Gastrocnemius medialis (tissue), 4 donors: ENCODE measurements at regions not wholly inside any gene's neighbourhood (a gene's known extent, or its start where the extent isn't known, plus 50 kb on each side); places are given as distances from the start of the nearest gene placed in this dataset.

ENCODE experiments used
- ATAC-seq, 2 donors: fragments of 150-250 bp; one replicate each; pipeline ENCODE4 v1.9.1; 2016
- DNase-seq, 2 donors: peaks; one replicate each; pipeline ENCODE4 v3.0.0-alpha.2; 2019
- H3K27ac ChIP-seq, 4 donors: fragments of 200-600 bp; sonication (generic); 1 replicate in 1 of 4; 2 replicates in 3 of 4; pipeline ENCODE4 v1.5.1; 2016 to 2018; ENCODE audit warnings: mild to moderate bottlenecking in 2 of 4, moderate library complexity in 1 of 4
- H3K27me3 ChIP-seq, 3 donors: fragments of 200-600 bp; sonication (generic) in 2 of 3; 1 replicate in 1 of 3; 2 replicates in 2 of 3; pipeline versions ENCODE4 v1.5.1 to v1.6.0; 2016 to 2019; ENCODE audit warnings: mild to moderate bottlenecking in 1 of 3, moderate library complexity in 1 of 3
- H3K36me3 ChIP-seq, 2 donors: fragments of 200-600 bp; sonication (generic) in 1 of 2; one replicate each; pipeline ENCODE4 v1.5.1; 2017 to 2018
- H3K4me1 ChIP-seq, 2 donors: fragments of 200-600 bp; sonication (generic) in 1 of 2; one replicate each; pipeline ENCODE4 v1.5.1; 2016 to 2017; ENCODE audit warnings: mild to moderate bottlenecking in 2 of 2
- H3K4me3 ChIP-seq, 4 donors: fragments of 200-600 bp; sonication (generic) in 3 of 4; 1 replicate in 1 of 4; 2 replicates in 3 of 4; pipeline ENCODE4 v1.5.1; 2016 to 2019; ENCODE audit warnings: mild to moderate bottlenecking in 2 of 4
- H3K9me3 ChIP-seq, 3 donors: fragments of 200-600 bp; sonication (generic) in 2 of 3; 1 replicate in 1 of 3; 2 replicates in 2 of 3; pipeline ENCODE4 v1.5.1; 2016 to 2019
- CTCF ChIP-seq, 5 experiments: fragments of 450-650 bp in 3 of 5; fragments of 200-600 bp in 2 of 5; sonication (generic) in 2 of 5; IDR thresholded peaks in 4 of 5; conservative IDR thresholded peaks in 1 of 5; 1 replicate in 4 of 5; 2 replicates in 1 of 5; pipeline ENCODE4 v1.5.1; 2016 to 2019; ENCODE audit warnings: antibody characterized with exemption in 5 of 5, mild to moderate bottlenecking in 3 of 5, moderate library complexity in 3 of 5
- POLR2A ChIP-seq, 2 donors: fragments of 450-650 bp; IDR thresholded peaks; one replicate each; pipeline ENCODE4 v1.6.1; 2017; ENCODE audit warnings: antibody characterized with exemption in 2 of 2, mild to moderate bottlenecking in 2 of 2, moderate library complexity in 2 of 2
- in situ Hi-C, 4 donors: fragments of 200-750 bp; cut with MboI; loops; one replicate each; pipeline versions ENCODE4 v1.15.0 to v1.8.0; 2017; ENCODE audit warnings: low sequenced_read_pairs in 4 of 4
- intact Hi-C: fragments of 100-400 bp; cut with DNase I; formaldehyde crosslinking; loops from one replicate; pipeline ENCODE4 v1.15.1; 2023; ENCODE audit warnings: low total_unique reads

GRCh38 chr2:187177253-187177652, 270.8 kb downstream of the CALCRL start:
- in situ Hi-C loops (no loop called here), intact Hi-C loops (no loop called here)
- TF ChIP-seq CTCF (IDR thresholded peaks at IDR 0.05 in 4 of 5, conservative IDR thresholded peaks at IDR 0.05 in 1 of 5), result no peak
- no peak for TF ChIP-seq POLR2A (IDR thresholded peaks at IDR 0.05)
- DNase-seq, result no peak
- no peak for ATAC-seq
- no peaks in the 10 kb centered on the region for H3K4me1 ChIP-seq
- no peaks in the 10 kb centered on the region for H3K9me3 ChIP-seq
- H3K36me3 ChIP-seq, result no peaks in the 10 kb centered on the region
- H3K27ac ChIP-seq, result no peak overlapping the region
- no peaks in the 10 kb centered on the region for H3K27me3 ChIP-seq
- no peak overlapping the region for H3K4me3 ChIP-seq

- DNase-seq, result no peak
- in situ Hi-C loops, result no loop called here
- no peak overlapping the region for H3K27ac ChIP-seq
- no peaks in the 10 kb centered on the region for H3K9me3 ChIP-seq
- no peak for TF ChIP-seq POLR2A (IDR thresholded peaks at IDR 0.05)
- no peak overlapping the region for H3K4me3 ChIP-seq
- no peak for ATAC-seq
- intact Hi-C loops, result no loop called here
- H3K4me1 ChIP-seq, result no peaks in the 10 kb centered on the region
- no peaks in the 10 kb centered on the region for H3K27me3 ChIP-seq
- H3K36me3 ChIP-seq, result no peaks in the 10 kb centered on the region
These were observed 273.5 kb downstream of the CALCRL start for GRCh38 chr2:187174582-187174981.

- no peaks in the 10 kb centered on the region for H3K27me3 ChIP-seq
- H3K27ac ChIP-seq, result no peak overlapping the region
- in situ Hi-C loops, result no loop called here
- no peaks in the 10 kb centered on the region for H3K4me1 ChIP-seq
- TF ChIP-seq CTCF (IDR thresholded peaks at IDR 0.05 in 4 of 5, conservative IDR thresholded peaks at IDR 0.05 in 1 of 5) (no peak), POLR2A (IDR thresholded peaks at IDR 0.05) (no peak)
- ATAC-seq (no peak), DNase-seq (no peak)
- no peaks in the 10 kb centered on the region for H3K36me3 ChIP-seq
- no peak overlapping the region for H3K4me3 ChIP-seq
- intact Hi-C loops, result no loop called here
- no peaks in the 10 kb centered on the region for H3K9me3 ChIP-seq
These were observed 276.7 kb downstream of the CALCRL start for GRCh38 chr2:187171318-187171717.

GRCh38 chr2:187169864-187170263, 278.2 kb downstream of the CALCRL start:
- H3K4me1 ChIP-seq, result no peaks in the 10 kb centered on the region

More at GRCh38 chr2:187169864-187170263, 278.2 kb downstream of the CALCRL start:
- no peaks in the 10 kb centered on the region for H3K9me3 ChIP-seq
- ATAC-seq (no peak), DNase-seq (no peak)
- intact Hi-C loops (no loop called here), in situ Hi-C loops (no loop called here)
- no peaks in the 10 kb centered on the region for H3K36me3 ChIP-seq
- H3K27me3 ChIP-seq, result no peaks in the 10 kb centered on the region
- TF ChIP-seq CTCF (IDR thresholded peaks at IDR 0.05 in 4 of 5, conservative IDR thresholded peaks at IDR 0.05 in 1 of 5) (no peak), POLR2A (IDR thresholded peaks at IDR 0.05) (no peak)
- no peak overlapping the region for H3K27ac ChIP-seq
- H3K4me3 ChIP-seq, result no peak overlapping the region
